HG03097 (cell line): ENCODE measurements at regions not wholly inside any gene's neighbourhood (a gene's known extent, or its start where the extent isn't known, plus 50 kb on each side); places are given as distances from the start of the nearest gene placed in this dataset.

Source experiments
- ATAC-seq: cut with Tn5 transposase; IDR thresholded peaks from one replicate; pipeline ENCODE4 v1.9.1; 2021; ENCODE audit not compliant: unreplicated experiment, low FRiP score

- ATAC-seq = peak; percentile 86
Observed at GRCh38 chr3:168213920-168214319, 118.2 kb upstream of the GOLIM4 start.

DNA sequence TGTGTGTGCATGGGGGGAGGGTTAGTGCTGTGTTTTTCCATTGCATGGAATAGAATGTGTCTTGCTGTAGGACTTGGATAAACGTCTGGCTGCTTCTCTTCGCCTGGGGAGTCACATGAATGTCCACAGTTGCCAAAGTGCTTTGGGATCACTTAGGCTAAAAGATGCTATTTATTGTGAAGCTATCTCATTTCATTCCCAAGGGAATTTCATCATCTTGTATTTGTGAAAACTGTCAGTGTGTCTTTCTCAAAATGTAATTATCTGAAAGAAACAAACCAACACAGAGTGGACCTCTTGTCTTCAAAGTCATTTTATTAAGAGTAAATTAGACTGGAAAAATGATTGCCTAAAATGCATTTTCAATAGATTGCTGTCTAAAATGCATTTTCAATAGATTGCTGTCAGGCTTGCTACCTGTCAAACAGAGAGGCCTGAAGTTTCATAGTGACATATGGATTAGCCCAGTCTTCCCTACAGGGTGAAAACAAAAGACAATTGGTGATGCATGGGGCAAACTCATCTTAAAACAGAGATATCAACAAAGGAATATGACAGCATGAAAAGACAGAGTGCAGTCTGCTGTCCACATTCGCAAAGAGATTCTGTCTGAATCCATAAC, 117.1 kb upstream of the GOLIM4 start:
- no peak for ATAC-seq

- ATAC-seq = no peak
Observed at GRCh38 chr3:168205451-168205850, 109.7 kb upstream of the GOLIM4 start.

- ATAC-seq = no peak
Observed at GRCh38 chr3:168197162-168197561, 101.4 kb upstream of the GOLIM4 start.

DNA sequence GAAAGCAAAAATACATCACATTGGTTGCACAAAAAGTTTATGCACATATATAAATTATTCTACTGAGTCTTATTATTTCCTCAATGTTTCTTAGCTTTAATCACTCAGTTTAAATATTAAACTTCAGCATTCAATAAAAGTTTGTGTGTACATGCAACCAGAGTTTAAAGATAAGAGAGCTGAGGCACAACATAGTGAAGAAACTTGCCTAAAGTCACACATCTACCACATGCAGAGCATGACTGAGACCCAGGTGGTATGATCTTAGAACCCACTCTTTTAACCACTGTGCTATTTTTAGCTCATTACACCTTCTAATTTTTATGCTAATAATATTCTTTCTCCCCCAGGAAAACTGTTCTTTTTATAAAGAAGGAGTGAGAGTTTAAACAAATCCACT, 96.1 kb upstream of the GOLIM4 start:
- no peak for ATAC-seq

DNA sequence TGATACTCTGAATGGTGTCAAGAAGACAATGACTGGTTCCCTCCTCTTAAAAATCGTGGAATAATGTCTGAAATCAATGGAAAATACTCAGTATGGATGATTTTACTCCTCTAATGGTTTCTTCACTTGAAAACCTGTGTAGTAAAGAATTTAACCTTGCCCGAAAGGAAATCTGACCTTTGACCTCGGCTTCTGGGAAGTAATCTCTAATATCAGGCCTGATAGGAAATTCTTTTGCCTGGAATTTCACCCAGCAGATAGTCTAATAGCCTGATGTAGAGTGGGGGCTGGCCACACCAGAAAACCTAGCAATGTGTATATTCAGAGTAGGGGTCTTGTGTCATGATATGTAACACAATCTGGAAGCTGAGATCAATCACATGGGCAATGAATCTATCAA, 91.5 kb upstream of the GOLIM4 start:
- ATAC-seq = no peak

DNA sequence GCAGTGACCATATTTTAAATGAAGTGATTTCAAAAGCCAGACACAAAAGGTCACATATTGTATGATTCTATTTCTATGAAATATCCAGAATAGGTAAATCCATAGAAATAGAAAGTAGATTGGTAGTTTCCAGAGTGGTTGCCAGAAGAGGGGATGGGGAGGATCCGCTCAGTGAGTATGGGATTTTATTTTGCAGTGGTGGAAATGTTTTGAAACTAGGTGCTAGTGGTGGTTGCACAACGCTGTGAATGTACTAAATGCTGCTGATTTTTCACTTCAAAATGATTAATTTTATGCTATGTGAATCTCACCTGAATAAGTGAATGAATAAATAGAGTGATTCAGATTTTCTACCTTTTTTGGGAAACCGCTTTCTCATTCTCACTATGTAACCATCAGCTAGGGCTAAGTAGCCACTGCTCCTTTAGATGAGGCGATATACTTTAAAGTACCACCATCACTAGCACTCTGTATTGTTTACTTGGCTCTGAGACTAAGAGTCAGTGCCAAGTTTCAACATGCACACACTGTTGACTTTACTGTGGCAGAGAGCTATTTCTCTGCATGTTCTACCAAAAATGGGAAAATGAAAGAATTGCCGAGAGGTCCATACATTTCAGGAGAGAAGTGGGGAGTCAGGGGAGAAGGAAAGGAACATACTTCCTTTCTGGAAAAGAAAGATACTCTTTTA, 90.7 kb upstream of the GOLIM4 start:
- ATAC-seq = no peak

GRCh38 chr3:168183774-168184173, 88.0 kb upstream of the GOLIM4 start:
- ATAC-seq = no peak

GRCh38 chr3:168168743-168169142, 73.0 kb upstream of the GOLIM4 start:
- ATAC-seq = no peak

DNA sequence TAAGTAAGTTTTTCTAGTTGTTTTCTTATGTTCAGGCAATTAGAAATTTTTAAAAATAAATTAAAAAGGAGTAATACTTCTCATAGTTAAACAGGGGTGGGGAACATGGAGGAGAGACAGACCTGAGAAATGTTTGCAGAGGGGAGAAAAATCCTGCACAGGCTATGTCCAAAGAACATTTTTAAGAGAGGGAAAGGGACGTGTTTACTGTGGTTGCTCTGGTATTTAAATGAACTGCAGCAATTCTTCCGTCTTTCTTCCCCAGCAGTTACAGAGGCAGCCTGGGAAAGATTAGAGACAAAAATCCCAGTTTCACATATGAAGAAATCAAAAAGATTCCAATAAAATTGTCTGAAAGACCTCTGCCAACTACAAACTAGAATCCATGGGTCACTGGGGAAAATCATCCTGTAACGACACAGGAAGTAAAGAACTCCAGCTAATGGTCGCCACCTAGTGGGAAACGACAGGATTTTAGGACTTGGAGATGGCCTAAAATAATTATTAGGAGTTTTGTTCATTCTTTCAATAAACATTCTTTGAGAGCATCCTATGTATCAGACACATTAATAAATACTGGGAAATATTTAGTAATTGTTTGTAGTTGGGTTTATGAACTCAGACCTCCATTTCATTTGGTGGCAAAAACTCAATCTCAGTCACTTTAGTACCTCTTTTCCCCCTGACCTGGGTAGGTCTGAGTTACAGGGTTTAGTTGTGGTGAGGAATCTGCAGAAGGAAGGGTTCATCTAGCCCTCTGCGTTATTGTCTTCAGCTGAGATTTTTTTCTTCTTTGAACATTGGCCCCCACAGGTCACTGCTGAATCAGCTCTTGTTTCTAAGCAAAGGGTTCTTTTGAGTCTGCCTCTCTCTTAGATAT, 69.9 kb upstream of the GOLIM4 start:
- peak; percentile 82 for ATAC-seq

DNA sequence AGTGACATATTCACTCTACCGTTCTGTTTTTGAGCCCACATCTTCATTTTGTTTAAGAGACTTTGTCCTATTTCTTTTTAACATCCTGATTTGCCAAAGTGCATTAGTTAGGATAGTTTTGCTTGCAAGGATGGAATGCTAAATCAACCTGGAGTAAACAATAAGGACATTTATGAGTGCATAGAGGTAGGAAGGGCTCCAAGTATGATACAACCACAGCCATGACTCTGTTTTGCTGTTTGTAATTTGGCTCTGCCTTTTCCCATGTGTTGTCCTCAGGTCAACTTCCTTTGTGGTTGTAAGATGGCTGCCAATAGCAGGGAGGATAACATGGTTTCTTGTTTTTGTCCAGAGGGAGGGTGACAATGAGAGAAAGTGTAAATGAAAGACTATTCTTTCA, 66.4 kb upstream of the GOLIM4 start:
- no peak for ATAC-seq

GRCh38 chr3:168161696-168162095, 66.0 kb upstream of the GOLIM4 start:
- ATAC-seq = no peak

DNA sequence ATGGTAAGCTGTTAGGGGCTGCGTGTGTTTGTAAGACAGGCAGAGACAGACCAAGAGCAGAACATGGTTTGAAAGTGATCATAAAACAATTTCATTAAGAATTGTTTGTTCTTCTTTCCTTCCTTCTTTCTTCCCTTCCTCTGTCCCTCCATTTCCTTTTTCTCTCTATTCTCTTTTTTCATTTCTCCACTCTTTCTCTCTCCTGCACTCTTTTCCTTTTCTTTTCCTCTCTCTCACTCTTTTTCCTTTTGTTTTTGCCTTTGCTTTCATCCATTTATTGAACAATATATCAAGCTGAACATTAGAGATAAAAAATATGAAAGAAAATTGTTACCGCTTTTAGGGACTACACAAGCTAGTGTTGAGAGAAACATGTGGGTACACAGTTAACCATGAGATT, 62.2 kb upstream of the GOLIM4 start:
- ATAC-seq = no peak

DNA sequence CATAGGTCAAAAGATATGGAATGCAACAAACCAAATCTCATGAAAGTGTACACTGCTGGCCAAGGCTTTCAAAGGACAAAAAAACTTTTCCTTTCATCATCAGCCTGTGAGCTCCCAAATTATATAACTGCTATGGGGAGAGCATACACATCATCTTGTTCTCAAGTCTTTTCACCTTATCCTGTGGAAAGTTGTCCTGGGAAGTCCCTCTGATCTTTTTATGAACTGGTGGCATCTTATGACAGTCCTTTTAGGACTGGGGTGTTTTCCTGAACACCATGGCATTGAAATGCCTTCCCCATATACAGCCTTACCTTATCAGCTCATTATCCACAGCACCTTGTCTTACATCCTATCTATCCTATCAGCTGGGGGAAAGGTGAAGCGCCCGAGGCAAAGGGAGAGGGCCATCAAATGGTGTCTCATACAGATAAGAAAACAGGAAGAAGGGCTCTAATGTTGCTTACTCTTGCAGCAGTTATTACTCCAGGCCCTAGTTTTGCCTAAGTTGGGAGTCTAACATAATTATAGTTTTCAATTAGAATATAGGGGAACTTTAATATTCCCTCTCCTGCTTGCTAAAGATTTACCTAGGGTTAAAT, 61.5 kb upstream of the GOLIM4 start:
- no peak for ATAC-seq

DNA sequence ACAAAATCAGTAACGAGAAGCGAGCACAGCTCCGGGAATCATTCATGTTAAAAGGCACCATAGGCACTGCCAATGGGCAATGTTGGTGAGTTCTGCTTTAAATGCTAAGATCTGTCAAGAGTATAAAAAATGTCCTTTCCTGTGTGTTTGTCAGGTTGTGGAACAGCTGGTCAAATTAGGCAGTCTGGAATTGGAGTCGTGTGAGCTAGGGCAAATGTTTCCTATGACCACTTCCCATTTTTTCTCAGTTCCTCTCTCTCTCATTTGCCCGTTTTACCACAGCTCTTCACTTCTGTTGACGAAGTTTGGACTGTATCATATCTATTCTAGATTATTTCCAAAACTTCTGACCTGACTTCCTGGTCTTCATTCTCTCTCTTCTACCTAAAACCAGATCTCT, 60.8 kb upstream of the GOLIM4 start:
- ATAC-seq = no peak

- no peak for ATAC-seq
Observed at GRCh38 chr3:168155303-168155702, 59.6 kb upstream of the GOLIM4 start.

DNA sequence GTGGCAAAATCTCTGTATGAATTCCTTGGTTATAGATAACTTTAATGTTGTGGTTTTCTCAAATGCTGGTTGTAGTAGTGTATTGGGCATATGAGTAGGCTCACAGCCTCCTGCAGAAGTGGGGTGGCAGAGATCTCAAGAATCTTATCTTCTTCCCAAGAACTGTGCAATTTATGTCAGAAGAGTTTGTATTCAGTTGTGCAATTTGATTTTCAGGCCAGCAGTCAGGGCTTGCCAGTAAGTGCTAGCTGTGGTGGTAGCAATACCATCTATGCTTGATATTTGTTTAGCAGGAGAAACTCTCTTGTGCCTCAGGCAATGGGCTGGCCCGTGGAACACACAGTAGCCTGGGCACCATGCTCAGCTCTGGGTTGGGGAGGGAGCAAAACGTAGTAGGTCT, 58.4 kb upstream of the GOLIM4 start:
- no peak for ATAC-seq

DNA sequence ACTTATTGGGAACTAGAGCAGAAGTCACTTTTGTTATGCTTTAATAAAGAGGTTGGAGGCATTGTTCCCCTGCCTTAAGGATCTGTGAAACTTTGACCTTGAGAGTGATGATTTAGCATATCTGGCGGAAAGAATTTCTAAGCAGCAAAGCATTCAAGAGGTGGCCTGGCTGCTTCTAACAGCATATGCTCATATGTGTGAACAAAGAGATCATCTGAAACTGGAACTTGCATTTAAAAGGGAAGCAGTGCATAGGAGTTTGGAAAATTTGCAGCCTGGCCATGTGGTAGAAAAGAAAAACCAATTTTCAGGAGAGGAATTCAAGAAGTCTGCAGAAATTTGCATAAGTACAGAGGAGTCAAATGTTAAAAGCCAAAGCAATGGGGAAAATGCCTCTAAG, 56.4 kb upstream of the GOLIM4 start:
- no peak for ATAC-seq
